ENCODE measurements at regions not wholly inside any gene's neighbourhood (a gene's known extent, or its start where the extent isn't known, plus 50 kb on each side); places are given as distances from the start of the nearest gene placed in this dataset.
"Not testable (repeated sequence)": the region's sequence is repeated elsewhere in the genome, so short reads cannot be mapped to it uniquely, and the experiment has no call there.

GRCh38 chr3:10625323-10625722 is 119.9 kb upstream of the ATP2B2 start:
- DNase-seq (ENCODE audit: low read depth), result no peak

- DNase-seq (ENCODE audit: low read depth), result no peak
Observed at GRCh38 chr3:10627884-10628572, 122.6 kb upstream of the ATP2B2 start.

GRCh38 chr3:10628891-10629670 is 123.7 kb upstream of the ATP2B2 start:
- DNase-seq (ENCODE audit: low read depth), result no peak

- DNase-seq (ENCODE audit: low read depth), result no peak
Observed at GRCh38 chr3:10629671-10630040, 124.3 kb upstream of the ATP2B2 start.

GRCh38 chr3:10631224-10631623 is 125.8 kb upstream of the ATP2B2 start:
- DNase-seq (ENCODE audit: low read depth), result no peak

- no peak for DNase-seq (ENCODE audit: low read depth)
Observed at GRCh38 chr3:10632125-10632524, 126.7 kb upstream of the ATP2B2 start.

GRCh38 chr3:10632741-10633140 is 127.4 kb upstream of the ATP2B2 start:
- DNase-seq (ENCODE audit: low read depth), result no peak

GRCh38 chr3:10635446-10636076 is 130.2 kb upstream of the ATP2B2 start:
- no peak for DNase-seq (ENCODE audit: low read depth)

- no peak for DNase-seq (ENCODE audit: low read depth)
Observed at GRCh38 chr3:10637342-10637741, 132.0 kb upstream of the ATP2B2 start.

GRCh38 chr3:10638466-10638865 is 133.1 kb upstream of the ATP2B2 start:
- DNase-seq (ENCODE audit: low read depth), result no peak

- no peak for DNase-seq (ENCODE audit: low read depth)
Observed at GRCh38 chr3:10641760-10642159, 136.4 kb upstream of the ATP2B2 start.

GRCh38 chr3:10644189-10644588 is 138.8 kb upstream of the ATP2B2 start:
- no peak for DNase-seq (ENCODE audit: low read depth)

GRCh38 chr3:10645800-10646199 is 140.4 kb upstream of the ATP2B2 start:
- no peak for DNase-seq (ENCODE audit: low read depth)

- DNase-seq (ENCODE audit: low read depth), result no peak
Observed at GRCh38 chr3:10646531-10647335, 141.3 kb upstream of the ATP2B2 start.

GRCh38 chr3:10647376-10647775 is 142.0 kb upstream of the ATP2B2 start:
- no peak for DNase-seq (ENCODE audit: low read depth)

- DNase-seq (ENCODE audit: low read depth), result no peak
Observed at GRCh38 chr3:10648181-10648580, 142.8 kb upstream of the ATP2B2 start.

- not testable (repeated sequence) for DNase-seq (ENCODE audit: low read depth)
Observed at GRCh38 chr3:10649463-10649862, 144.1 kb upstream of the ATP2B2 start.

GRCh38 chr3:10651506-10651905 is 146.1 kb upstream of the ATP2B2 start:
- DNase-seq (ENCODE audit: low read depth), result no peak

GRCh38 chr3:10653241-10653640 is 147.9 kb upstream of the ATP2B2 start:
- no peak for DNase-seq (ENCODE audit: low read depth)

- no peak for DNase-seq (ENCODE audit: low read depth)
Observed at GRCh38 chr3:10653866-10654611, 148.7 kb upstream of the ATP2B2 start.

- no peak for DNase-seq (ENCODE audit: low read depth)
Observed at GRCh38 chr3:10655105-10655504, 149.7 kb upstream of the ATP2B2 start.

GRCh38 chr3:10657339-10657738 is 152.0 kb upstream of the ATP2B2 start:
- not testable (repeated sequence) for DNase-seq (ENCODE audit: low read depth)
